ENCODE measurements at regions not wholly inside any gene's neighbourhood (a gene's known extent, or its start where the extent isn't known, plus 50 kb on each side); places are given as distances from the start of the nearest gene placed in this dataset.

DNA sequence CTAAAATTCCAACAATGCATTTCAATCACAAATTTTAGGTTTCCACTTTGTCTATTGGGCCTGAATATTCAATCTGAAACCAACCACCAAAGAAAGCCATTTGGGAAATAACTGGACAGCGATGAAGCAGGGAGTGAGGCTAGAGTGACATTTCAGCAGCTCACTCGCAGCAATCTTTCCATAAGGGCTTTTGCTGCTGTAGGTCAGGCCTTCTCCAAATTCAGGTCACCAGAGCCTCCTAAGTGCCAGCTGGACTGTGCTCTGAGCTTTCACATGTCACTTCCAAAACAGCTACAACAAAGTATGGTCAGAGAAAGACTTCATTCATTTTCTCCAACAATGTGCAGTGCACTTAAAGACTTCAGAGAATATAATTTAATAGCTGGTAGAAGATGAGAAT, 194.8 kb downstream of the FRK start:
- in situ Hi-C loops (cut with HindIII; ENCODE audit: low pct_unique_long_range_greater_than_20kb, low sequenced_read_pairs) (no loop called here), intact Hi-C loops (cut with micrococcal nuclease; ENCODE audit: unreplicated experiment) (no loop called here)
- no peak for DNase-seq (ENCODE audit: low read depth, low spot score)
- Histone ChIP-seq H3K36me3 (ENCODE audit: control insufficient read depth, insufficient read depth, low read length) (no peaks in the 10 kb centered on the region), H3K27me3 (ENCODE audit: control insufficient read depth, insufficient read depth, low read length) (no peaks in the 10 kb centered on the region), H3K9me3 (ENCODE audit: control insufficient read depth, insufficient read depth, low read depth, low read length) (no peaks in the 10 kb centered on the region), H3K4me1 (ENCODE audit: control insufficient read depth, insufficient read depth, low read length) (no peaks in the 10 kb centered on the region), H3K27ac (ENCODE audit: low read length) (no peak overlapping the region), H3K4me3 (ENCODE audit: low read depth in 2 of 2, low read length in 2 of 2) (no peak overlapping the region)
- CTCF ChIA-PET, result no interaction called here
- POLR2A ChIA-PET, result no interaction called here
- no peak for TF ChIP-seq SIN3A (IDR thresholded peaks at IDR 0.05; ENCODE audit: borderline replicate concordance, insufficient read depth, low read depth, low read length)
- TF ChIP-seq, protein P1, sequence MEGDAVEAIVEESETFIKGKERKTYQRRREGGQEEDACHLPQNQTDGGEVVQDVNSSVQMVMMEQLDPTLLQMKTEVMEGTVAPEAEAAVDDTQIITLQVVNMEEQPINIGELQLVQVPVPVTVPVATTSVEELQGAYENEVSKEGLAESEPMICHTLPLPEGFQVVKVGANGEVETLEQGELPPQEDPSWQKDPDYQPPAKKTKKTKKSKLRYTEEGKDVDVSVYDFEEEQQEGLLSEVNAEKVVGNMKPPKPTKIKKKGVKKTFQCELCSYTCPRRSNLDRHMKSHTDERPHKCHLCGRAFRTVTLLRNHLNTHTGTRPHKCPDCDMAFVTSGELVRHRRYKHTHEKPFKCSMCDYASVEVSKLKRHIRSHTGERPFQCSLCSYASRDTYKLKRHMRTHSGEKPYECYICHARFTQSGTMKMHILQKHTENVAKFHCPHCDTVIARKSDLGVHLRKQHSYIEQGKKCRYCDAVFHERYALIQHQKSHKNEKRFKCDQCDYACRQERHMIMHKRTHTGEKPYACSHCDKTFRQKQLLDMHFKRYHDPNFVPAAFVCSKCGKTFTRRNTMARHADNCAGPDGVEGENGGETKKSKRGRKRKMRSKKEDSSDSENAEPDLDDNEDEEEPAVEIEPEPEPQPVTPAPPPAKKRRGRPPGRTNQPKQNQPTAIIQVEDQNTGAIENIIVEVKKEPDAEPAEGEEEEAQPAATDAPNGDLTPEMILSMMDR (IDR thresholded peaks at IDR 0.05), result no peak
- no peak for TF ChIP-seq TCF7L2 (IDR thresholded peaks at IDR 0.05; ENCODE audit: low read depth, low read length)
- no peak for TF ChIP-seq POLR2AphosphoS5 (IDR thresholded peaks at IDR 0.05; ENCODE audit: low read depth, low read length)
- TF ChIP-seq, protein P2, sequence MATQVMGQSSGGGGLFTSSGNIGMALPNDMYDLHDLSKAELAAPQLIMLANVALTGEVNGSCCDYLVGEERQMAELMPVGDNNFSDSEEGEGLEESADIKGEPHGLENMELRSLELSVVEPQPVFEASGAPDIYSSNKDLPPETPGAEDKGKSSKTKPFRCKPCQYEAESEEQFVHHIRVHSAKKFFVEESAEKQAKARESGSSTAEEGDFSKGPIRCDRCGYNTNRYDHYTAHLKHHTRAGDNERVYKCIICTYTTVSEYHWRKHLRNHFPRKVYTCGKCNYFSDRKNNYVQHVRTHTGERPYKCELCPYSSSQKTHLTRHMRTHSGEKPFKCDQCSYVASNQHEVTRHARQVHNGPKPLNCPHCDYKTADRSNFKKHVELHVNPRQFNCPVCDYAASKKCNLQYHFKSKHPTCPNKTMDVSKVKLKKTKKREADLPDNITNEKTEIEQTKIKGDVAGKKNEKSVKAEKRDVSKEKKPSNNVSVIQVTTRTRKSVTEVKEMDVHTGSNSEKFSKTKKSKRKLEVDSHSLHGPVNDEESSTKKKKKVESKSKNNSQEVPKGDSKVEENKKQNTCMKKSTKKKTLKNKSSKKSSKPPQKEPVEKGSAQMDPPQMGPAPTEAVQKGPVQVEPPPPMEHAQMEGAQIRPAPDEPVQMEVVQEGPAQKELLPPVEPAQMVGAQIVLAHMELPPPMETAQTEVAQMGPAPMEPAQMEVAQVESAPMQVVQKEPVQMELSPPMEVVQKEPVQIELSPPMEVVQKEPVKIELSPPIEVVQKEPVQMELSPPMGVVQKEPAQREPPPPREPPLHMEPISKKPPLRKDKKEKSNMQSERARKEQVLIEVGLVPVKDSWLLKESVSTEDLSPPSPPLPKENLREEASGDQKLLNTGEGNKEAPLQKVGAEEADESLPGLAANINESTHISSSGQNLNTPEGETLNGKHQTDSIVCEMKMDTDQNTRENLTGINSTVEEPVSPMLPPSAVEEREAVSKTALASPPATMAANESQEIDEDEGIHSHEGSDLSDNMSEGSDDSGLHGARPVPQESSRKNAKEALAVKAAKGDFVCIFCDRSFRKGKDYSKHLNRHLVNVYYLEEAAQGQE (IDR thresholded peaks at IDR 0.05; ENCODE audit: insufficient read depth in 1 of 2, low read depth in 2 of 2, low read length in 1 of 2), result no peak
- no peak for ATAC-seq
- BruUV-seq (replicated peaks), result no TSS peak

DNA sequence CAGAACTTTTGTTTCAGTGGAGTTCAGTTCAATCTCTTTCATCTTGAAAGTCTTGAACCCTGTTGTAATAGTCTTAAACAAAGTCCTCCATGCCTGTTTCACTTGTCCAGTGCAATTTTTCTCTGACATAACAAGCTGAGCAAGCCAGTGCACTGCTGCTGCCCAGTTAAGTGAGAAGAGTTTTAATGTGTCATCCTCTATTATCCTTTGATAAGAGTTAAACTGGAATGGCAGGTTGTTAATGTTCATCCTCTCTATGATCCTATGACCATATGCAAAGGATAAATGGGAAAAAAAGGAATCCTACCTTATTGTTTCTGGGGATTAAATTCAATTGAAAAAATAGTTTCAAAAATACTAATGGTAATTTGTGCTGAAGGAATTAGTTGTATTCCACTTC, 197.5 kb downstream of the FRK start:
- no peak for ATAC-seq
- in situ Hi-C loops (cut with HindIII; ENCODE audit: low pct_unique_long_range_greater_than_20kb, low sequenced_read_pairs) (no loop called here), intact Hi-C loops (cut with micrococcal nuclease; ENCODE audit: unreplicated experiment) (no loop called here)
- TF ChIP-seq, protein P1 (IDR thresholded peaks at IDR 0.05), result no peak
- TF ChIP-seq SIN3A (IDR thresholded peaks at IDR 0.05; ENCODE audit: borderline replicate concordance, insufficient read depth, low read depth, low read length) (no peak), TCF7L2 (IDR thresholded peaks at IDR 0.05; ENCODE audit: low read depth, low read length) (no peak), POLR2AphosphoS5 (IDR thresholded peaks at IDR 0.05; ENCODE audit: low read depth, low read length) (no peak)
- TF ChIP-seq, protein P2 (IDR thresholded peaks at IDR 0.05; ENCODE audit: insufficient read depth in 1 of 2, low read depth in 2 of 2, low read length in 1 of 2), result no peak
- Histone ChIP-seq H3K27ac (ENCODE audit: low read length) (no peak overlapping the region), H3K27me3 (ENCODE audit: control insufficient read depth, insufficient read depth, low read length) (no peaks in the 10 kb centered on the region), H3K4me1 (ENCODE audit: control insufficient read depth, insufficient read depth, low read length) (no peaks in the 10 kb centered on the region), H3K36me3 (ENCODE audit: control insufficient read depth, insufficient read depth, low read length) (no peaks in the 10 kb centered on the region), H3K4me3 (ENCODE audit: low read depth in 2 of 2, low read length in 2 of 2) (no peak overlapping the region), H3K9me3 (ENCODE audit: control insufficient read depth, insufficient read depth, low read depth, low read length) (no peaks in the 10 kb centered on the region)
- ChIA-PET POLR2A (no interaction called here), CTCF (no interaction called here)
- no TSS peak for BruUV-seq (replicated peaks)
- no peak for DNase-seq (ENCODE audit: low read depth, low spot score)
